HUES48 (cell line): ENCODE measurements at regions not wholly inside any gene's neighbourhood (a gene's known extent, or its start where the extent isn't known, plus 50 kb on each side); places are given as distances from the start of the nearest gene placed in this dataset.

Source experiments
- H3K27ac ChIP-seq: one replicate; pipeline ENCODE4 v1.7.0; 2013; ENCODE audit warnings: low read depth, low read length, inconsistent platforms
- H3K27me3 ChIP-seq: 2 replicates; pipeline ENCODE4 v1.6.1; 2013; ENCODE audit warnings: mild to moderate bottlenecking, low read length; ENCODE audit not compliant: control insufficient read depth, insufficient read depth
- H3K36me3 ChIP-seq: 2 replicates; pipeline ENCODE4 v1.6.1; 2013; ENCODE audit warnings: low read length; ENCODE audit not compliant: control insufficient read depth, insufficient read depth
- H3K4me1 ChIP-seq: 2 replicates; pipeline ENCODE4 v1.6.1; 2013; ENCODE audit warnings: mild to moderate bottlenecking, low read length; ENCODE audit not compliant: control insufficient read depth, insufficient read depth
- H3K4me3 ChIP-seq: 2 replicates; pipeline ENCODE4 v1.5.1; 2013; ENCODE audit warnings: mild to moderate bottlenecking, low read depth, low read length
- H3K9ac ChIP-seq: 2 replicates; pipeline ENCODE4 v1.6.1; 2013; ENCODE audit warnings: mild to moderate bottlenecking, low read depth, low read length, moderate library complexity
- H3K9me3 ChIP-seq: 2 replicates; pipeline ENCODE4 v1.6.1; 2013; ENCODE audit warnings: low read length; ENCODE audit not compliant: control insufficient read depth, insufficient read depth

GRCh38 chrX:20670611-20671010, 403.9 kb upstream of the RPS6KA3 start:
- Histone ChIP-seq H3K9ac (no peak overlapping the region), H3K9me3 (no peaks in the 10 kb centered on the region), H3K27me3 (no peaks in the 10 kb centered on the region), H3K4me1 (peaks cover 2% of the 10 kb centered on the region; the same call in 1 of the 2 replicates), H3K36me3 (no peaks in the 10 kb centered on the region), H3K4me3 (no peak overlapping the region), H3K27ac (no peak overlapping the region)

DNA sequence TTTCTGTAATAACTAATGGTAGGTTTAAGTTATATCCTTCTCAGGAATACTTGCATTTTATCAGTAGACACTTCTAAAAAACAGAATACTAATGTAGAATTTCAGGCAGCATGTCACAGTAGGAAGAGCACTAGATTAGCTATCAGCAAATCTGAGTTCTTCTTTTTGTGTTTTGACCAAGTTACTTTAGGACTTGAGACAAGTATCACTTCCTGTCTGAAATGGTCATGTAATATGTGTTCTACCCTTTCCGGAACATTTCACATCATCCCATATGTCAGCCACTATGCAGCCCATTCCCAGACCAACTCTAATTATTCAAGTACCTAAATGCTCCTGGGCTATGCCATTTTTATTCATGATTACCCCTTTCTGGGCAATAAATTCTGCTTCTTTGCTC, 401.8 kb upstream of the RPS6KA3 start:
- Histone ChIP-seq H3K27ac (no peak overlapping the region), H3K36me3 (no peaks in the 10 kb centered on the region), H3K9me3 (no peaks in the 10 kb centered on the region), H3K27me3 (no peaks in the 10 kb centered on the region), H3K4me1 (peaks cover 10% of the 10 kb centered on the region), H3K4me3 (no peak overlapping the region), H3K9ac (no peak overlapping the region)

DNA sequence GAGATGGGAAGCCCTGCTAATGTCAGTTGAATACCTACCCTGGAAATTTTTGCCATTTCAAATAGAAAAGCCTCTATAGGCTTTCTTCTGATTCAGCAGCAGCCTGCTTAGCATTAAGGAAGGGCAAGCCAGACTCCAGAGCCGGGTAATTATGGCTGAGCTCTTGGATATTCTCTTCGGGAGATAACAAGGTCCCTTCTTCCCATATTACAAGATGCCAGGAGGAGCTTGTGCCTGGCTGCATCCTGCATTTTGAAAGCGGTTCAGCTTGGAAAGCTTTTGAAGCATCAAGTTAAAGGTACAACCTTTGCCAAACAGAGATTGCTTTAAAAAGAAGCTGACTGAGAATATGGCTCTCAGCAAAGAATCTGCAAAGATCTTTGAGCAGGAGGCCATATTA, 399.6 kb upstream of the RPS6KA3 start:
- H3K9ac ChIP-seq: no peak overlapping the region
- H3K9me3 ChIP-seq: no peaks in the 10 kb centered on the region
- H3K27ac ChIP-seq: no peak overlapping the region
- H3K4me1 ChIP-seq: peaks cover 18% of the 10 kb centered on the region
- no peak overlapping the region for H3K4me3 ChIP-seq
- no peaks in the 10 kb centered on the region for H3K36me3 ChIP-seq
- no peaks in the 10 kb centered on the region for H3K27me3 ChIP-seq

GRCh38 chrX:20665481-20665880, 398.8 kb upstream of the RPS6KA3 start:
- Histone ChIP-seq H3K9ac (no peak overlapping the region), H3K27ac (no peak overlapping the region), H3K4me3 (no peak overlapping the region), H3K27me3 (no peaks in the 10 kb centered on the region), H3K9me3 (no peaks in the 10 kb centered on the region), H3K36me3 (no peaks in the 10 kb centered on the region), H3K4me1 (peaks cover 18% of the 10 kb centered on the region)

DNA sequence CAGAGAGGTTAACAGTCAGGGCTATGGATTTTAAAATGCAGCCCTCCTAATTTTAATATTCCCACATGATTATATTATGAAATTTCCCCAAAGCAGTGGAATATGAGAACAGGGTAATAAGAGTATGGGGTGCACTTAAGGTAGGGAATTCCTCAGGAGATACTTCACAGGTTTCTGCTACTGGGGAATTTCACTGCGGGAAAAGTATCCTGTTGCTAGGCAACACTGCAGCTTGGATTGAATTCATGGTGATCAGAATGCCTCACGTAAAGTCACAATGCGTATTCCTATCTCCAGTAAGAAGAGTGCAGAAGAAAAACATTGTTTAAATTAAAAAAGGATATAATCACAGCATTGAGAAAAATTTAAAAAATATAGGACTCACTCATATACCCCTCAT, 398.1 kb upstream of the RPS6KA3 start:
- Histone ChIP-seq H3K4me3 (no peak overlapping the region), H3K27ac (no peak overlapping the region), H3K36me3 (no peaks in the 10 kb centered on the region), H3K9me3 (no peaks in the 10 kb centered on the region), H3K9ac (no peak overlapping the region), H3K4me1 (peaks cover 18% of the 10 kb centered on the region), H3K27me3 (no peaks in the 10 kb centered on the region)

- Histone ChIP-seq H3K4me3 (no peak overlapping the region), H3K9ac (no peak overlapping the region), H3K36me3 (no peaks in the 10 kb centered on the region), H3K9me3 (no peaks in the 10 kb centered on the region), H3K27me3 (no peaks in the 10 kb centered on the region), H3K27ac (no peak overlapping the region), H3K4me1 (peaks cover 18% of the 10 kb centered on the region)
Observed at GRCh38 chrX:20664131-20664530, 397.4 kb upstream of the RPS6KA3 start.

DNA sequence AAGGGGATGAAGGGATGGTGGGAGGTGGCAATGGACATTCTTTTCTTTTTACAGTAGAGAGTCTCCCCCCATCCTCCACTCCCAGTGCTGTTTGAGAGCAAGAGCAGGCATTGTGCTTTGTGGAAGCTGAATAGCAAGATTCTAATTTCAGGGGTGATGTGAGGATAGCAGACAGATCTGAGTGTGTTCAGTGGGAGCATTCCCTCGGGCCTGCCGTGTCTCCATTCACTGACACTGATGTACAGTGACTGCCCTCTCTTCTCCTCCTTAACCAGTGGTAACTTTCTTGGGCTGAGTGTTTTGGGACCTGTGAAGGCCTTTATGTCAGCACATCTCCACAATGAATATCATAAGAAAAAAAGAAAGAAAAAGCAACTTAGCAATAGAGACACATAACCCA, 396.6 kb upstream of the RPS6KA3 start:
- Histone ChIP-seq H3K4me1 (peaks cover 18% of the 10 kb centered on the region), H3K27me3 (no peaks in the 10 kb centered on the region), H3K36me3 (no peaks in the 10 kb centered on the region), H3K9ac (no peak overlapping the region), H3K27ac (no peak overlapping the region), H3K4me3 (no peak overlapping the region), H3K9me3 (no peaks in the 10 kb centered on the region)

GRCh38 chrX:20656721-20657120, 390.0 kb upstream of the RPS6KA3 start:
- no peak overlapping the region for H3K4me3 ChIP-seq
- no peaks in the 10 kb centered on the region for H3K27me3 ChIP-seq
- no peak overlapping the region for H3K27ac ChIP-seq
- H3K4me1 ChIP-seq: no peaks in the 10 kb centered on the region
- no peak overlapping the region for H3K9ac ChIP-seq
- H3K36me3 ChIP-seq: no peaks in the 10 kb centered on the region
- H3K9me3 ChIP-seq: no peaks in the 10 kb centered on the region

DNA sequence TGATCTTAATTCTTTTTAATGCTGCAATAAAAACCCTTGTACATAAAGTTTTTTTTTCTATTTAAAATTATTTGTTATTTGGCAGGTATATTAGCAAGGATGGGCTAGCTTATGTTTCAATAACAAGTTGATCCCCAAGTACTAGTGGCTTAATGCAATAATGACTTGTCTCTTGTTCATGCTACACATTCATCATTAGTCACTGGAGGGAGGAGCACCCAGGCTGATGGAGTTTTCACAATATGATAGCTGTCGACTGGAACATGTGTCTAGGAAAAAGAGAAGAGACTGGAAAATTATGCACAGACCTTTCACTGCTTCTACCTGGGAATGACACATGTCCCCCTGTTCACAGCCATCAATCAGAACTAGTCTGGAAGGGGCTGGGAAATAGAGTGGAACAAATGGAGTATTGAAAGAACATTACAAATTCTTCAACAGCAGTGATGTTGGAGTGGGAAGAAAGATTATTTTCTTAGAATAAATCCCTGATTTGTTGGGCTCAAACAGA, 387.9 kb upstream of the RPS6KA3 start:
- no peak overlapping the region for H3K27ac ChIP-seq
- H3K36me3 ChIP-seq: no peaks in the 10 kb centered on the region
- no peaks in the 10 kb centered on the region for H3K9me3 ChIP-seq
- no peak overlapping the region for H3K9ac ChIP-seq
- no peaks in the 10 kb centered on the region for H3K4me1 ChIP-seq
- H3K27me3 ChIP-seq: no peaks in the 10 kb centered on the region
- no peak overlapping the region for H3K4me3 ChIP-seq

- Histone ChIP-seq H3K9ac (no peak overlapping the region), H3K27me3 (no peaks in the 10 kb centered on the region), H3K36me3 (no peaks in the 10 kb centered on the region), H3K27ac (no peak overlapping the region), H3K9me3 (no peaks in the 10 kb centered on the region), H3K4me1 (no peaks in the 10 kb centered on the region), H3K4me3 (no peak overlapping the region)
Observed at GRCh38 chrX:20653070-20653469, 386.4 kb upstream of the RPS6KA3 start.

GRCh38 chrX:20641954-20642353, 375.2 kb upstream of the RPS6KA3 start:
- no peak overlapping the region for H3K4me3 ChIP-seq
- no peak overlapping the region for H3K27ac ChIP-seq
- H3K9me3 ChIP-seq: no peaks in the 10 kb centered on the region
- H3K4me1 ChIP-seq: peaks cover 4% of the 10 kb centered on the region; the same call in 1 of the 2 replicates
- H3K9ac ChIP-seq: no peak overlapping the region
- H3K36me3 ChIP-seq: no peaks in the 10 kb centered on the region
- H3K27me3 ChIP-seq: no peaks in the 10 kb centered on the region; the same call in 1 of the 2 replicates

DNA sequence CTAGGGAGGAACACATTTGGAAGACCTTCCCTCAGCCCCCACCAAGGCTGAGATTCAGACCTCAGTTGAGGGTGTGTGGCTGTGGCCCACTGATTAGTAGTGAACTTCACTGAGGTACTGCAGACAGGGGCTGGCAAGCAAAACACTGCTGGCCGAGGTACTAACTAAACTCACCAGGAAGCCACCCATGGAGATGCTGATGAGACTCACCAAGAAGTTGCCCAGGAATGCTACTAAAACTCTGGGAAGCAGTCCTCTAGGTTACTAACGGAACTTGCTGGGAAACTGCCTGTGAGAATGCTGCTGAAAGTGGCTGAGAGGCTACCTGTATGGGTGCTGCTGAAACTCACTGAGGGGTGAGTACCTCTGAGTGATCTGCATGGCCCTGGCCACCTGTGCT, 372.4 kb upstream of the RPS6KA3 start:
- H3K27ac ChIP-seq: no peak overlapping the region
- H3K36me3 ChIP-seq: no peaks in the 10 kb centered on the region
- H3K4me3 ChIP-seq: no peak overlapping the region
- no peak overlapping the region for H3K9ac ChIP-seq
- no peaks in the 10 kb centered on the region; the same call in 1 of the 2 replicates for H3K27me3 ChIP-seq
- no peaks in the 10 kb centered on the region for H3K9me3 ChIP-seq
- H3K4me1 ChIP-seq: peaks cover 4% of the 10 kb centered on the region; the same call in 1 of the 2 replicates
